HEK293T (cell line): ENCODE measurements at regions not wholly inside any gene's neighbourhood (a gene's known extent, or its start where the extent isn't known, plus 50 kb on each side); places are given as distances from the start of the nearest gene placed in this dataset.

Experiments used
- ARNT ChIP-seq: fragments of 450-650 bp; IDR thresholded peaks from 2 replicates; pipeline ENCODE4 v1.6.1; 2017; ENCODE audit warnings: mild to moderate bottlenecking
- SP1 ChIP-seq: fragments of 450-650 bp; IDR thresholded peaks from 2 replicates; pipeline ENCODE4 v1.6.1; 2017
- SUZ12 ChIP-seq: fragments of 450-650 bp; IDR thresholded peaks from 2 replicates; pipeline ENCODE4 v1.6.1; 2016; ENCODE audit warnings: mild to moderate bottlenecking
- TARDBP ChIP-seq: fragments of 450-650 bp; IDR thresholded peaks from 2 replicates; pipeline ENCODE4 v1.6.1; 2016
- ZNF384 ChIP-seq: fragments of 450-650 bp; IDR thresholded peaks from 2 replicates; pipeline ENCODE4 v1.6.1; 2016
- TF ChIP-seq, protein P1 (sequence below): fragments of 450-650 bp; IDR thresholded peaks from 2 replicates; pipeline ENCODE4 v1.6.1; 2016

DNA sequence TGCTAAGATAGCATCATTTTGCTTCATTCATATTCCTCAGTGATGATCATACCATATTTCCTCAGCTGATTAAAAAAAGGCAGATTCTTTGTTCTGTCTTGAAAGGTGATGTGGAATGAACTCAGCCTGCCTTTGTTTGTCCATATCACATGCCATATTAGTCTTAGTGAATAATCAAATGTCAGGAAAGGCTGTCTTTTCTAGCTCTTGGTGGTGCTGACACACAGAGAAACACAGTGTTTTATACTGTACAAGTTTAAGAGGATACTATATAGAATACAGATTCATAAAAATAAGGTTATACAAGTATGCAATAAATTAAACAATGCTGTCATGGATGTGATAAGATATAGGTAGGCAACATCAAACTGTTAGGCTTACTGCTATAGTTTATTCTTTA, 97.1 kb upstream of the FAM98A start:
- no peak for TF ChIP-seq ZNF384
- no peak for TF ChIP-seq ARNT
- TF ChIP-seq, protein P1, sequence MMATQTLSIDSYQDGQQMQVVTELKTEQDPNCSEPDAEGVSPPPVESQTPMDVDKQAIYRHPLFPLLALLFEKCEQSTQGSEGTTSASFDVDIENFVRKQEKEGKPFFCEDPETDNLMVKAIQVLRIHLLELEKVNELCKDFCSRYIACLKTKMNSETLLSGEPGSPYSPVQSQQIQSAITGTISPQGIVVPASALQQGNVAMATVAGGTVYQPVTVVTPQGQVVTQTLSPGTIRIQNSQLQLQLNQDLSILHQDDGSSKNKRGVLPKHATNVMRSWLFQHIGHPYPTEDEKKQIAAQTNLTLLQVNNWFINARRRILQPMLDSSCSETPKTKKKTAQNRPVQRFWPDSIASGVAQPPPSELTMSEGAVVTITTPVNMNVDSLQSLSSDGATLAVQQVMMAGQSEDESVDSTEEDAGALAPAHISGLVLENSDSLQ = no peak
- no peak for TF ChIP-seq TARDBP
- no peak for TF ChIP-seq SP1
- TF ChIP-seq SUZ12 = no peak
